Upper lobe of left lung (tissue), 4 donors: ENCODE measurements at regions not wholly inside any gene's neighbourhood (a gene's known extent, or its start where the extent isn't known, plus 50 kb on each side); places are given as distances from the start of the nearest gene placed in this dataset.
"Not testable (repeated sequence)": the region's sequence is repeated elsewhere in the genome, so short reads cannot be mapped to it uniquely, and the experiment has no call there.

Experiments used
- EP300 ChIP-seq, 4 donors: sonication (generic); formaldehyde crosslinking; IDR thresholded peaks; one replicate each; pipeline ENCODE4 v1.5.1; 2017; ENCODE audit warnings: antibody characterized with exemption in 4 of 4, control low read depth in 2 of 4
- POLR2A ChIP-seq, 4 donors: fragments of 450-650 bp; IDR thresholded peaks; one replicate each; pipeline ENCODE4 v1.5.1; 2016 to 2017; ENCODE audit warnings: antibody characterized with exemption in 4 of 4, mild to moderate bottlenecking in 2 of 4
- TF ChIP-seq, protein P1 (sequence below), 6 experiments: fragments of 450-650 bp in 4 of 6; fragments of 200-600 bp in 2 of 6; sonication (generic) in 2 of 6; IDR thresholded peaks; one replicate each; pipeline ENCODE4 v1.5.1; 2016 to 2019; ENCODE audit warnings: antibody characterized with exemption in 6 of 6

DNA sequence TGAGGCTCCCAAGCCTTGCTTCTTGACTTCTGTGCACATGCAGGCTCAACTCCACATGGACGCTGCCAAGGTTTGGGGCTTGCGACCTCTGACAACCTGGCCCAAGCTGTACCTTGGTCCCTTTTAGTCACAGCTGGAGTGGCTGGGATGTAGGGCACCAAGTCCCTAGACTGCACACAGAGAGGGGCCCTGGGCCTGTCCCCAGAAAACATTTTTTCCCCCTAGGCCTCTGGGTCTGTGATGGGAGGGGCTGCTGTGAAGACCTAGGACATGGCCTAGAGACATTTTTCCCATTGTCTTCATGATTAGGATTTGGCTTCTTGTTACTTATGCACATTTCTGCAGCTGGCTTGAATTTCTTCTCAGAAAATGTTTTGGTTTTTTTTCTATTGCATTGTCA is 430.1 kb upstream of the ZNG1F start:
- TF ChIP-seq, protein P1, sequence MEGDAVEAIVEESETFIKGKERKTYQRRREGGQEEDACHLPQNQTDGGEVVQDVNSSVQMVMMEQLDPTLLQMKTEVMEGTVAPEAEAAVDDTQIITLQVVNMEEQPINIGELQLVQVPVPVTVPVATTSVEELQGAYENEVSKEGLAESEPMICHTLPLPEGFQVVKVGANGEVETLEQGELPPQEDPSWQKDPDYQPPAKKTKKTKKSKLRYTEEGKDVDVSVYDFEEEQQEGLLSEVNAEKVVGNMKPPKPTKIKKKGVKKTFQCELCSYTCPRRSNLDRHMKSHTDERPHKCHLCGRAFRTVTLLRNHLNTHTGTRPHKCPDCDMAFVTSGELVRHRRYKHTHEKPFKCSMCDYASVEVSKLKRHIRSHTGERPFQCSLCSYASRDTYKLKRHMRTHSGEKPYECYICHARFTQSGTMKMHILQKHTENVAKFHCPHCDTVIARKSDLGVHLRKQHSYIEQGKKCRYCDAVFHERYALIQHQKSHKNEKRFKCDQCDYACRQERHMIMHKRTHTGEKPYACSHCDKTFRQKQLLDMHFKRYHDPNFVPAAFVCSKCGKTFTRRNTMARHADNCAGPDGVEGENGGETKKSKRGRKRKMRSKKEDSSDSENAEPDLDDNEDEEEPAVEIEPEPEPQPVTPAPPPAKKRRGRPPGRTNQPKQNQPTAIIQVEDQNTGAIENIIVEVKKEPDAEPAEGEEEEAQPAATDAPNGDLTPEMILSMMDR (IDR thresholded peaks at IDR 0.05) = not testable (repeated sequence)
- TF ChIP-seq EP300, POLR2A (IDR thresholded peaks at IDR 0.05): not testable (repeated sequence)
